ENCODE measurements at regions not wholly inside any gene's neighbourhood (a gene's known extent, or its start where the extent isn't known, plus 50 kb on each side); places are given as distances from the start of the nearest gene placed in this dataset.

- TF ChIP-seq CTCF (IDR thresholded peaks at IDR 0.05) (no peak), POLR2A (IDR thresholded peaks at IDR 0.05) (no peak), EP300 (IDR thresholded peaks at IDR 0.05) (no peak), POLR2AphosphoS5 (IDR thresholded peaks at IDR 0.05) (no peak)
These were observed 301.9 kb upstream of the MYT1L start for GRCh38 chr2:2633017-2633416.

Data from sigmoid colon (tissue), 4 donors.